Middle frontal gyrus (tissue), 1 donor: ENCODE measurements at regions not wholly inside any gene's neighbourhood (a gene's known extent, or its start where the extent isn't known, plus 50 kb on each side); places are given as distances from the start of the nearest gene placed in this dataset.
"Not testable (repeated sequence)": the region's sequence is repeated elsewhere in the genome, so short reads cannot be mapped to it uniquely, and the experiment has no call there.

Experiments used
- DNase-seq: peaks from one replicate; pipeline ENCODE4 v3.0.0-alpha.2; 2015; ENCODE audit warnings: low spot score; ENCODE audit errors: extremely low spot score

GRCh38 chr1:30660241-30660640 is 63.1 kb downstream of the MATN1 start:
- DNase-seq: no peak

GRCh38 chr1:30659702-30660101 is 63.7 kb downstream of the MATN1 start:
- DNase-seq: no peak

- DNase-seq: not testable (repeated sequence)
These were observed 65.0 kb downstream of the MATN1 start for GRCh38 chr1:30658375-30658774.

GRCh38 chr1:30658014-30658336 is 65.4 kb downstream of the MATN1 start:
- no peak for DNase-seq

GRCh38 chr1:30657131-30658013 is 66.0 kb downstream of the MATN1 start:
- no peak for DNase-seq

- no peak for DNase-seq
These were observed 67.0 kb downstream of the MATN1 start for GRCh38 chr1:30656171-30656940.

GRCh38 chr1:30655672-30656071 is 67.7 kb downstream of the MATN1 start:
- DNase-seq: no peak

GRCh38 chr1:30654188-30654587 is 69.2 kb downstream of the MATN1 start:
- DNase-seq: no peak

- no peak for DNase-seq
These were observed 71.1 kb downstream of the MATN1 start for GRCh38 chr1:30652152-30652841.

- DNase-seq: not testable (repeated sequence)
These were observed 72.0 kb downstream of the MATN1 start for GRCh38 chr1:30651395-30651794.

- no peak for DNase-seq
These were observed 72.4 kb downstream of the MATN1 start for GRCh38 chr1:30650968-30651320.

GRCh38 chr1:30650038-30650967 is 73.1 kb downstream of the MATN1 start:
- no peak for DNase-seq

- no peak for DNase-seq
These were observed 73.9 kb downstream of the MATN1 start for GRCh38 chr1:30649321-30649991.

- no peak for DNase-seq
These were observed 74.9 kb downstream of the MATN1 start for GRCh38 chr1:30648408-30649000.

GRCh38 chr1:30645807-30646206 is 77.6 kb downstream of the MATN1 start:
- no peak for DNase-seq

GRCh38 chr1:30642391-30643120 is 80.8 kb downstream of the MATN1 start:
- DNase-seq: no peak

GRCh38 chr1:30641572-30642353 is 81.6 kb downstream of the MATN1 start:
- DNase-seq: no peak

GRCh38 chr1:30639881-30640452 is 83.4 kb downstream of the MATN1 start:
- DNase-seq: no peak
